ENCODE measurements at regions not wholly inside any gene's neighbourhood (a gene's known extent, or its start where the extent isn't known, plus 50 kb on each side); places are given as distances from the start of the nearest gene placed in this dataset.

DNA sequence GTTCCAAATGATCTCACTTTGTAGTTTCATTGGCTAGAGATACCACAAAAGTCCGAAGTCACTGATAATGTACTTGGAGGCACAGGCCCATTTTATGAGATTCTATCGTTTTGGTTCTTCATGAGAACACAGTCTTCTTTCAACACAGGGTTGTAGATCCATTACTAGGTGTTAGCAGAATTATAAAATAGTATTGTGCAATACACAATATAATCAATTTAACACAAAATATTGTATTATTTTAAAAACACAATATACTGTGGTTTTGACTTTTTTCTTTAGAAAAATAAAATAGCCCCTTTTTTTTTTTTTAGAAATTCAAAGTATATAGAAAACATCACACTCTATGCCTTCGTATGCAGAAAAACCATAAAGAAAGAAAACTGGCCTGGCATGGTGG, 138.6 kb upstream of the TSC22D2 start:
- dilution Hi-C loops (cut with MboI; ENCODE audit: extremely low pct_ligation_motif_present, low sequenced_read_pairs), result no loop called here
- H3K4me1 ChIP-seq (ENCODE audit: control insufficient read depth, extremely low read depth, insufficient read depth, low read length), result no peaks in the 10 kb centered on the region
- TF ChIP-seq, protein P1, sequence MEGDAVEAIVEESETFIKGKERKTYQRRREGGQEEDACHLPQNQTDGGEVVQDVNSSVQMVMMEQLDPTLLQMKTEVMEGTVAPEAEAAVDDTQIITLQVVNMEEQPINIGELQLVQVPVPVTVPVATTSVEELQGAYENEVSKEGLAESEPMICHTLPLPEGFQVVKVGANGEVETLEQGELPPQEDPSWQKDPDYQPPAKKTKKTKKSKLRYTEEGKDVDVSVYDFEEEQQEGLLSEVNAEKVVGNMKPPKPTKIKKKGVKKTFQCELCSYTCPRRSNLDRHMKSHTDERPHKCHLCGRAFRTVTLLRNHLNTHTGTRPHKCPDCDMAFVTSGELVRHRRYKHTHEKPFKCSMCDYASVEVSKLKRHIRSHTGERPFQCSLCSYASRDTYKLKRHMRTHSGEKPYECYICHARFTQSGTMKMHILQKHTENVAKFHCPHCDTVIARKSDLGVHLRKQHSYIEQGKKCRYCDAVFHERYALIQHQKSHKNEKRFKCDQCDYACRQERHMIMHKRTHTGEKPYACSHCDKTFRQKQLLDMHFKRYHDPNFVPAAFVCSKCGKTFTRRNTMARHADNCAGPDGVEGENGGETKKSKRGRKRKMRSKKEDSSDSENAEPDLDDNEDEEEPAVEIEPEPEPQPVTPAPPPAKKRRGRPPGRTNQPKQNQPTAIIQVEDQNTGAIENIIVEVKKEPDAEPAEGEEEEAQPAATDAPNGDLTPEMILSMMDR (optimal IDR thresholded peaks at IDR 0.05 in 1 of 3, IDR thresholded peaks at IDR 0.05 in 1 of 3, conservative IDR thresholded peaks at IDR 0.05 in 1 of 3; ENCODE audit: extremely low read depth in 1 of 3, insufficient read depth in 2 of 3, low read length in 3 of 3), result no peak
- TF ChIP-seq EZH2 (IDR thresholded peaks at IDR 0.05; ENCODE audit: low read length), result no peak
- no peak overlapping the region for H3K9ac ChIP-seq (ENCODE audit: control insufficient read depth, extremely low read depth, insufficient read depth, low read length)
- H3K4me2 ChIP-seq (ENCODE audit: control insufficient read depth, extremely low read depth, insufficient read depth, low read depth, low read length), result no peak overlapping the region
- no peak overlapping the region for H3K27ac ChIP-seq (ENCODE audit: control insufficient read depth, insufficient read depth, low read length)
- DNase-seq (ENCODE audit: low read depth, low spot score), result no peak
- H3K4me3 ChIP-seq (ENCODE audit: control insufficient read depth in 2 of 3, extremely low read depth in 1 of 3, insufficient read depth in 2 of 3, low read depth in 1 of 3, low read length in 3 of 3), result no peak overlapping the region
- no peak overlapping the region for H2AFZ ChIP-seq (ENCODE audit: control insufficient read depth, low read length)
- H3K36me3 ChIP-seq (ENCODE audit: control insufficient read depth in 2 of 2, extremely low read depth in 1 of 2, insufficient read depth in 2 of 2, low read length in 2 of 2), result no peaks in the 10 kb centered on the region
- no peaks in the 10 kb centered on the region for H3K9me1 ChIP-seq (ENCODE audit: control insufficient read depth, extremely low read depth, insufficient read depth, low read length)
- H3K27me3 ChIP-seq (ENCODE audit: control insufficient read depth, extremely low read depth, insufficient read depth, low read length), result no peaks in the 10 kb centered on the region
- H3K9me3 ChIP-seq (ENCODE audit: control insufficient read depth, low read depth, low read length), result no peaks in the 10 kb centered on the region
- no peak for FAIRE-seq
- H3K79me2 ChIP-seq (ENCODE audit: control insufficient read depth, insufficient read depth, low read length), result no peaks in the 10 kb centered on the region
- H4K20me1 ChIP-seq (ENCODE audit: control insufficient read depth, extremely low read depth, insufficient read depth, low read length), result no peaks in the 10 kb centered on the region

DNA sequence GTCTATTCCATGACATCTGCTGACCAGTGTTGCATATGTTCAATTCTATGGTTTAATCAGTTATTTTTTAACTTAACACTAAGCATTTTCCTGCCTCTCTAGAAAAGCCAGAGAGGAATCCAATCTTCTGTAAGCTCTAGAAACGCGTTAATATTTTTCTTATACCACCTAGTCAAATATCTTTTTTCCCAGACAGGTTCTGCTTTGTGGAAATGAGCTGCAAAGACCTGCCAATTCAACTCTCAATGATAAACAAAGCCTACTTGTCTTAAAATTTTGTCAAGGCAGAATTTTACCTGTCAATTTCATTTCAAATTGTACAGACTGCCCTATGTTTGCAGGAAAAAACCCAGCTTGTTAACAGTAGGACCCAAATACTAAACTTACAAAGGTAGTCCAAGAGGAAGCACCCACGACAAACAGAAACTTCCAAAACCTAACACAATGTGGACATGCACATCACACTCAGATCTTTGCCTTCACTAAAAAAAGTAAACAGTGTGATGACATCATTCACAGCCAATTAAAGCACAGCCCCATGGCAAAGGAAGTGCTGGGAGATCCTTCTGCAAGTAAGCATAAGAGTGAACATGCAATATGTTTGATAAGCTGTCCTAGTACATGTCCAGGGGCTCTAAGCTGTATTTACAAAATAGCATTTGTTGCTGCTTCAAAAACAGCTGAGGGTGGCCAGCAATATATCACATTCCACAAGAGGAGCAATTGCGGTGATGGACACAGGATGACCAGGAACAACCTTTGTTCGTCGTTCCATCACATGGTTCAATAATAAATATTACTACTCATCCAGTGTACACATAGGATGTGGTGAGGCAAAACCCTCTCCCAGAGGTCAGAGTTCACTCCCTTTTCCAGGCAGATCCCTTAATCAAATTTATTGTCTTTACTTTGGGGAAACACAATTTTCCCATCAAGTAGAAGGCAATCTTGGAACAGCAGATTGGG, 139.4 kb upstream of the TSC22D2 start:
- no peaks in the 10 kb centered on the region for H3K9me1 ChIP-seq (ENCODE audit: control insufficient read depth, extremely low read depth, insufficient read depth, low read length)
- H4K20me1 ChIP-seq (ENCODE audit: control insufficient read depth, extremely low read depth, insufficient read depth, low read length), result no peaks in the 10 kb centered on the region
- H3K27ac ChIP-seq (ENCODE audit: control insufficient read depth, insufficient read depth, low read length), result no peak overlapping the region
- no peaks in the 10 kb centered on the region for H3K36me3 ChIP-seq (ENCODE audit: control insufficient read depth in 2 of 2, extremely low read depth in 1 of 2, insufficient read depth in 2 of 2, low read length in 2 of 2)
- no peak overlapping the region for H3K4me3 ChIP-seq (ENCODE audit: control insufficient read depth in 2 of 3, extremely low read depth in 1 of 3, insufficient read depth in 2 of 3, low read depth in 1 of 3, low read length in 3 of 3)
- no peak overlapping the region for H3K9ac ChIP-seq (ENCODE audit: control insufficient read depth, extremely low read depth, insufficient read depth, low read length)
- H3K27me3 ChIP-seq (ENCODE audit: control insufficient read depth, extremely low read depth, insufficient read depth, low read length), result no peaks in the 10 kb centered on the region
- dilution Hi-C loops (cut with MboI; ENCODE audit: extremely low pct_ligation_motif_present, low sequenced_read_pairs), result no loop called here
- no peak overlapping the region for H3K4me2 ChIP-seq (ENCODE audit: control insufficient read depth, extremely low read depth, insufficient read depth, low read depth, low read length)
- DNase-seq (ENCODE audit: low read depth, low spot score) (no peak), FAIRE-seq (peak; percentile 63)
- H3K4me1 ChIP-seq (ENCODE audit: control insufficient read depth, extremely low read depth, insufficient read depth, low read length), result no peaks in the 10 kb centered on the region
- no peak overlapping the region for H2AFZ ChIP-seq (ENCODE audit: control insufficient read depth, low read length)
- TF ChIP-seq, protein P1 (optimal IDR thresholded peaks at IDR 0.05 in 1 of 3, IDR thresholded peaks at IDR 0.05 in 1 of 3, conservative IDR thresholded peaks at IDR 0.05 in 1 of 3; ENCODE audit: extremely low read depth in 1 of 3, insufficient read depth in 2 of 3, low read length in 3 of 3), result no peak
- no peak for TF ChIP-seq EZH2 (IDR thresholded peaks at IDR 0.05; ENCODE audit: low read length)
- no peaks in the 10 kb centered on the region for H3K79me2 ChIP-seq (ENCODE audit: control insufficient read depth, insufficient read depth, low read length)
- no peaks in the 10 kb centered on the region for H3K9me3 ChIP-seq (ENCODE audit: control insufficient read depth, low read depth, low read length)
